Gastrocnemius medialis (tissue), 4 donors: ENCODE measurements at regions not wholly inside any gene's neighbourhood (a gene's known extent, or its start where the extent isn't known, plus 50 kb on each side); places are given as distances from the start of the nearest gene placed in this dataset.

Experiments used
- ATAC-seq, 2 donors: fragments of 150-250 bp; one replicate each; pipeline ENCODE4 v1.9.1; 2016
- DNase-seq, 2 donors: peaks; one replicate each; pipeline ENCODE4 v3.0.0-alpha.2; 2019
- H3K27ac ChIP-seq, 4 donors: fragments of 200-600 bp; sonication (generic); 1 replicate in 1 of 4; 2 replicates in 3 of 4; pipeline ENCODE4 v1.5.1; 2016 to 2018; ENCODE audit warnings: mild to moderate bottlenecking in 2 of 4, moderate library complexity in 1 of 4
- H3K27me3 ChIP-seq, 3 donors: fragments of 200-600 bp; sonication (generic) in 2 of 3; 1 replicate in 1 of 3; 2 replicates in 2 of 3; pipeline versions ENCODE4 v1.5.1 to v1.6.0; 2016 to 2019; ENCODE audit warnings: mild to moderate bottlenecking in 1 of 3, moderate library complexity in 1 of 3
- H3K36me3 ChIP-seq, 2 donors: fragments of 200-600 bp; sonication (generic) in 1 of 2; one replicate each; pipeline ENCODE4 v1.5.1; 2017 to 2018
- H3K4me1 ChIP-seq, 2 donors: fragments of 200-600 bp; sonication (generic) in 1 of 2; one replicate each; pipeline ENCODE4 v1.5.1; 2016 to 2017; ENCODE audit warnings: mild to moderate bottlenecking in 2 of 2
- H3K4me3 ChIP-seq, 4 donors: fragments of 200-600 bp; sonication (generic) in 3 of 4; 1 replicate in 1 of 4; 2 replicates in 3 of 4; pipeline ENCODE4 v1.5.1; 2016 to 2019; ENCODE audit warnings: mild to moderate bottlenecking in 2 of 4
- H3K9me3 ChIP-seq, 3 donors: fragments of 200-600 bp; sonication (generic) in 2 of 3; 1 replicate in 1 of 3; 2 replicates in 2 of 3; pipeline ENCODE4 v1.5.1; 2016 to 2019
- POLR2A ChIP-seq, 2 donors: fragments of 450-650 bp; IDR thresholded peaks; one replicate each; pipeline ENCODE4 v1.6.1; 2017; ENCODE audit warnings: antibody characterized with exemption in 2 of 2, mild to moderate bottlenecking in 2 of 2, moderate library complexity in 2 of 2
- in situ Hi-C, 4 donors: fragments of 200-750 bp; cut with MboI; loops; one replicate each; pipeline versions ENCODE4 v1.15.0 to v1.8.0; 2017; ENCODE audit warnings: low sequenced_read_pairs in 4 of 4
- intact Hi-C: fragments of 100-400 bp; cut with DNase I; formaldehyde crosslinking; loops from one replicate; pipeline ENCODE4 v1.15.1; 2023; ENCODE audit warnings: low total_unique reads
- TF ChIP-seq, protein P1 (sequence below), 5 experiments: fragments of 450-650 bp in 3 of 5; fragments of 200-600 bp in 2 of 5; sonication (generic) in 2 of 5; IDR thresholded peaks in 4 of 5; conservative IDR thresholded peaks in 1 of 5; 1 replicate in 4 of 5; 2 replicates in 1 of 5; pipeline ENCODE4 v1.5.1; 2016 to 2019; ENCODE audit warnings: antibody characterized with exemption in 5 of 5, mild to moderate bottlenecking in 3 of 5, moderate library complexity in 3 of 5

DNA sequence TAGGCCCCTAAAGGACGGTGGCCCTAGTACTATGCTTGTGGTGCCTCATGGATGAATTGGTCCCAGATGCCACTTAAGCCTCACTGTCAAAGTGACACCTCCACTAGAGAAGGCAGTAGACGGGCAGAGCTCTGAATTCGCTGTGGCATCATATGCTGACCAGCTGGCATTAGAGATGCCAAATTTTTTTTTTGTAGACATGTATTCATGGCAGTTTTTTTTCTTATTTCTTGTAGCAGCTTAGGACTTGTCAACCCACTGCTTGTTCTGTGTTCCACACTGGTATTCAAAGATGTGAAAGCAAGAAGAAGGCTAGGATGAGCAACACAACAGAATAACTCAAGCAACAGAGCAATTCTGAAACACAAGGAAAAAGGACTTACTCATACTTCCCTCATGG, 212.5 kb downstream of the DLEU7 start:
- in situ Hi-C loops: no loop called here
- no peaks in the 10 kb centered on the region for H3K9me3 ChIP-seq
- no peaks in the 10 kb centered on the region for H3K36me3 ChIP-seq
- no peak for ATAC-seq
- H3K4me3 ChIP-seq: no peak overlapping the region
- no peaks in the 10 kb centered on the region for H3K4me1 ChIP-seq
- TF ChIP-seq, protein P1, sequence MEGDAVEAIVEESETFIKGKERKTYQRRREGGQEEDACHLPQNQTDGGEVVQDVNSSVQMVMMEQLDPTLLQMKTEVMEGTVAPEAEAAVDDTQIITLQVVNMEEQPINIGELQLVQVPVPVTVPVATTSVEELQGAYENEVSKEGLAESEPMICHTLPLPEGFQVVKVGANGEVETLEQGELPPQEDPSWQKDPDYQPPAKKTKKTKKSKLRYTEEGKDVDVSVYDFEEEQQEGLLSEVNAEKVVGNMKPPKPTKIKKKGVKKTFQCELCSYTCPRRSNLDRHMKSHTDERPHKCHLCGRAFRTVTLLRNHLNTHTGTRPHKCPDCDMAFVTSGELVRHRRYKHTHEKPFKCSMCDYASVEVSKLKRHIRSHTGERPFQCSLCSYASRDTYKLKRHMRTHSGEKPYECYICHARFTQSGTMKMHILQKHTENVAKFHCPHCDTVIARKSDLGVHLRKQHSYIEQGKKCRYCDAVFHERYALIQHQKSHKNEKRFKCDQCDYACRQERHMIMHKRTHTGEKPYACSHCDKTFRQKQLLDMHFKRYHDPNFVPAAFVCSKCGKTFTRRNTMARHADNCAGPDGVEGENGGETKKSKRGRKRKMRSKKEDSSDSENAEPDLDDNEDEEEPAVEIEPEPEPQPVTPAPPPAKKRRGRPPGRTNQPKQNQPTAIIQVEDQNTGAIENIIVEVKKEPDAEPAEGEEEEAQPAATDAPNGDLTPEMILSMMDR (IDR thresholded peaks at IDR 0.05 in 4 of 5, conservative IDR thresholded peaks at IDR 0.05 in 1 of 5): no peak
- TF ChIP-seq POLR2A (IDR thresholded peaks at IDR 0.05): no peak
- H3K27me3 ChIP-seq: no peaks in the 10 kb centered on the region
- intact Hi-C loops: no loop called here
- no peak overlapping the region for H3K27ac ChIP-seq
- no peak for DNase-seq

DNA sequence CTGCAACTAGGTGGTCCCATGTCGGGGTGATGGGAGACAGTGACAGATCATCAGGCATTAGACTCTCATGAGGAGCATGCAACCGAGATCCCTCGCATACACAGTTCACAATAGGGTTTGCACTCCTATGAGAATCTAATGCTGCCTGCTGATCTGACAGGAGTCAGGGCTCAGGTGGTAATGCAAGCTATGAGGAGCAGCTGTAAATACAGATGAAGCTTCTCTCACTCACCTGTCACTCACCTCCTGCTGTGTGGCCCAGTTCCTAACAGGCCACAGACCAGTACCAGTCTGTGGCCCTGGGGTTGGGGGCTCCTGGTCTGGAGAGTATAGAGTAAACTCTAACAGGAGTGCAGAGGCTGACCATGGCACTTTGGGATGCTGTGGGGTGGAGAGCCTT, 209.2 kb downstream of the DLEU7 start:
- no peaks in the 10 kb centered on the region for H3K9me3 ChIP-seq
- H3K27ac ChIP-seq: no peak overlapping the region
- H3K36me3 ChIP-seq: no peaks in the 10 kb centered on the region
- H3K4me1 ChIP-seq: no peaks in the 10 kb centered on the region
- in situ Hi-C loops: no loop called here
- no peaks in the 10 kb centered on the region for H3K27me3 ChIP-seq
- DNase-seq (no peak), ATAC-seq (no peak)
- H3K4me3 ChIP-seq: no peak overlapping the region
- TF ChIP-seq, protein P1 (IDR thresholded peaks at IDR 0.05 in 4 of 5, conservative IDR thresholded peaks at IDR 0.05 in 1 of 5): no peak
- TF ChIP-seq POLR2A (IDR thresholded peaks at IDR 0.05): no peak
- intact Hi-C loops: no loop called here

DNA sequence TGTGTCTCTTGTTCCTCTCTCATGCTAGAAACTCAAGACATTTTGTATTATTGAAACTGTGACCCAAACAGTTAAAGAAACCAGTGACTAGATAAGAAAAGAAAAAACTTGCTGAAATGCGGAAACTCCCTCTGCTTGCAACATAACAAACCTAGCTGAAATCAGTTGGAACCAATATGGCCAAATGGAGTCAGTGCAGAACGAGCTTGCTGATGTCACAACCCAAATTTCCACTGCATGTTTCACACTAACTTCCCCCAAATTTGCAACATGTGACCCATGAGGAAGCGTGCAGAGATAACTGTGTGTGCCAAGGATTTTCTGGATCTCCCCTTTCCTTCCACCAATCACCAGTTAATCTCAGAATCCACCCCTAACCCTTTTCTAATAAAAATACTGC, 208.0 kb downstream of the DLEU7 start:
- H3K4me1 ChIP-seq: no peaks in the 10 kb centered on the region
- peak; percentile 36 to 52 for ATAC-seq
- H3K27me3 ChIP-seq: no peaks in the 10 kb centered on the region
- TF ChIP-seq, protein P1 (IDR thresholded peaks at IDR 0.05 in 4 of 5, conservative IDR thresholded peaks at IDR 0.05 in 1 of 5): no peak
- no peak for TF ChIP-seq POLR2A (IDR thresholded peaks at IDR 0.05)
- no peaks in the 10 kb centered on the region for H3K36me3 ChIP-seq
- intact Hi-C loops (no loop called here), in situ Hi-C loops (no loop called here)
- H3K4me3 ChIP-seq: no peak overlapping the region
- H3K27ac ChIP-seq: peak overlapping the region in 1 of 4 donors; percentile 31
- peak; percentile 13 to 29 for DNase-seq
- H3K9me3 ChIP-seq: no peaks in the 10 kb centered on the region

DNA sequence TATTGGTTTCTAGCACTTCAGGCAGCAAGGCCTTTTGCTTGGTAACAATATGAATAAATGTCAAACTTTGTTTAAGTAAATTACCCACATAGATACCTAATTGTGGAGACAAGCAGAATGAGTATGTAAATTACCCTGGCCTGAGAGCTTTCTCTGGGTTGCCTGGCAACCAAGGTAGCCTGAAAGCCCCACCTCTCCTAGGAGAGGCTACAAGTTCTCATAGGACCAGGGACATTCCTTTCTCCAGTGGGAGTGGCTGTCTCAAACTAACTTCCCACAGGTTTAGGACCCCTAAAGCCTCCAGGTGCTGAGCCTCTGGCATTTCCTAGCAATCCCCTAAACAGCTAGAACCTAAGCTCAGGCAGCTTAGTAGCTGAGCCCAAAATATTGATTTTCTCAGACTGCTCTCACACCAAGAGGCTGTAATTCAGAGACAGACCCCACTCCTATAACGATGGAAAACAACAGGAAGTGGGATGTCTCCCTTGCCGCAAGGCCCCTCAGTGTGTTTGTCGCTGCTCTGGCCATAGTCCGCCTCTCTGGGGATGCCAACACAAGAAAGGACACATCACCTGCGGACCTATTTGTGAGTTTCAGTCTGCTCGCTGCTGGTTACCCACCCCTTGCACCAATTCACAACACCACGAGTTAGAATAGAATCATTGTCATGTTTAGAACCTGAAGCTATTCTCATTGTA, 207.3 kb downstream of the DLEU7 start:
- Histone ChIP-seq H3K4me3 (no peak overlapping the region), H3K9me3 (no peaks in the 10 kb centered on the region), H3K27ac (peak overlapping the region in 2 of 4 donors; percentile 16 to 31), H3K4me1 (no peaks in the 10 kb centered on the region), H3K36me3 (no peaks in the 10 kb centered on the region), H3K27me3 (no peaks in the 10 kb centered on the region)
- DNase-seq (no peak), ATAC-seq (no peak)
- intact Hi-C loops (no loop called here), in situ Hi-C loops (no loop called here)
- TF ChIP-seq POLR2A (IDR thresholded peaks at IDR 0.05): no peak
- TF ChIP-seq, protein P1 (IDR thresholded peaks at IDR 0.05 in 4 of 5, conservative IDR thresholded peaks at IDR 0.05 in 1 of 5): no peak

DNA sequence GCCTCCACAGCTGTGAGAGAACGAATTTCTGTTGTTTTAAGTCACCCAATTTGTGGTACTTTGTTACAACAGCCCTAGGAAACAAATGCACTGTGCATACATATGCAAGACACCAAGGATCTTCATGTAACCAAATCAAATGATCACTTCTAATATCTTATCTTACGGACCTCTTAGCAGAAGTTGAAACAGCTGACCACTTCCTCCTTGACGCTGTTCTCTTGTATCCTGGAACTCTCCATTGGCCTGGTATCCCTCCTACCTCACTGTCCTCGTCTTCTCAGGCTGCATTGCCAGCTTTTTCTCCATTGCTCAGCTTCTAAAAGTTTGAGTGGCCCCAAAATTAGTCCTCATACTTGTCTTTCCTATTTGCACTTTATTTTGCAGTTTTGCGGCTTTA, 200.4 kb downstream of the DLEU7 start:
- no peaks in the 10 kb centered on the region for H3K36me3 ChIP-seq
- H3K4me1 ChIP-seq: no peaks in the 10 kb centered on the region
- no peaks in the 10 kb centered on the region for H3K9me3 ChIP-seq
- no peak for DNase-seq
- TF ChIP-seq, protein P1 (IDR thresholded peaks at IDR 0.05 in 4 of 5, conservative IDR thresholded peaks at IDR 0.05 in 1 of 5): no peak
- no peak for TF ChIP-seq POLR2A (IDR thresholded peaks at IDR 0.05)
- intact Hi-C loops: no loop called here
- ATAC-seq: no peak
- H3K4me3 ChIP-seq: no peak overlapping the region
- no peak overlapping the region for H3K27ac ChIP-seq
- H3K27me3 ChIP-seq: no peaks in the 10 kb centered on the region
- in situ Hi-C loops: no loop called here
